Heart left ventricle (tissue), 13 donors: ENCODE measurements at regions not wholly inside any gene's neighbourhood (a gene's known extent, or its start where the extent isn't known, plus 50 kb on each side); places are given as distances from the start of the nearest gene placed in this dataset.

Experiments used
- CTCF ChIP-seq, 12 donors: fragments of 200-600 bp; sonication (generic) in 4 of 12; IDR thresholded peaks; one replicate each; pipeline versions ENCODE4 v1.5.0 to v1.8.0; 2018 to 2022; ENCODE audit warnings: antibody characterized with exemption in 12 of 12, mild to moderate bottlenecking in 5 of 12
- POLR2A ChIP-seq, 2 donors: fragments of 450-650 bp; IDR thresholded peaks; one replicate each; pipeline ENCODE4 v1.6.1; 2017; ENCODE audit warnings: antibody characterized with exemption in 2 of 2, mild to moderate bottlenecking in 2 of 2, moderate library complexity in 2 of 2
- donor health status: ischemic (EF 13 %, LVEDD 7.1; RV severe dilation, severe dysfunction).
- donor health status: DM: no; HTN: yes; CAD: no.
- donor health status: DM: no; HTN: no; CAD: no.
- donor health status: ischemic (EF 25% LVEDD 6.9; RV normal size, moderate dysfunction).
- donor health status: ischemic (EF 25% LVEDD 5.7; RV mildly dilated, moderate dysfunction).
- donor health status: ischemic (EF 35%, LVEDD 5.7; RV mildly dilated, moderate dysfunction).
- donor health status: nonischemic (EF 11% LVEDD 7.7; RV severe dilation, severe dysfunction).
- donor health status: DM: yes; HTN: yes; CAD: no.
- donor health status: PGD.
- donor health status: ischemic (EF 29% LVEDD 5.4; RV normal size, mild dysfunction).
- donor health status: nonischemic (EF 23%, LVEDD 6.1; RV moderate dilation, normal function).

GRCh38 chr3:144488927-144489326, 517.3 kb downstream of the DIPK2A start:
- TF ChIP-seq CTCF (IDR thresholded peaks at IDR 0.05) (no peak), POLR2A (IDR thresholded peaks at IDR 0.05) (no peak)
